WERI-Rb-1 (cell line): ENCODE measurements at regions not wholly inside any gene's neighbourhood (a gene's known extent, or its start where the extent isn't known, plus 50 kb on each side); places are given as distances from the start of the nearest gene placed in this dataset.

Source experiments
- DNase-seq: peaks from one replicate; pipeline ENCODE4 v3.0.0-alpha.2; 2020
- H3K27ac ChIP-seq: fragments of 250-450 bp; sonication (Bioruptor Pico); 2 replicates; pipeline ENCODE4 v1.5.1; 2020; ENCODE audit warnings: mild to moderate bottlenecking, moderate library complexity
- H3K27me3 ChIP-seq: fragments of 250-450 bp; sonication (Bioruptor Pico); 2 replicates; pipeline ENCODE4 v1.5.1; 2021; ENCODE audit warnings: mild to moderate bottlenecking, low read depth, moderate library complexity; ENCODE audit not compliant: insufficient read depth, severe bottlenecking
- H3K36me3 ChIP-seq: fragments of 250-450 bp; sonication (Bioruptor Pico); 2 replicates; pipeline ENCODE4 v1.5.1; 2020; ENCODE audit warnings: mild to moderate bottlenecking, moderate library complexity
- H3K4me3 ChIP-seq: 2 replicates; pipeline ENCODE4 v1.5.1; 2011; ENCODE audit warnings: low read depth, mild to moderate bottlenecking, control low read depth, low read length
- H3K9me3 ChIP-seq: fragments of 250-450 bp; sonication (Bioruptor Pico); 2 replicates; pipeline ENCODE4 v1.5.1; 2021; ENCODE audit warnings: mild to moderate bottlenecking, moderate library complexity; ENCODE audit not compliant: severe bottlenecking
- CTCF ChIP-seq: IDR thresholded peaks from 2 replicates; pipeline ENCODE4 v1.5.1; 2011; ENCODE audit warnings: low read depth, mild to moderate bottlenecking, control low read depth, inconsistent platforms, low read length

- no peak for DNase-seq
- no peak overlapping the region for H3K27ac ChIP-seq
- H3K27me3 ChIP-seq: no peaks in the 10 kb centered on the region
- no peaks in the 10 kb centered on the region for H3K36me3 ChIP-seq
- H3K4me3 ChIP-seq: no peak overlapping the region
- no peak for TF ChIP-seq CTCF
- no peaks in the 10 kb centered on the region for H3K9me3 ChIP-seq
Observed at GRCh38 chr22:46083383-46084350, 66.7 kb upstream of the PPARA start.

- Histone ChIP-seq H3K9me3 (no peaks in the 10 kb centered on the region), H3K27ac (no peak overlapping the region), H3K36me3 (no peaks in the 10 kb centered on the region), H3K4me3 (no peak overlapping the region), H3K27me3 (no peaks in the 10 kb centered on the region)
- no peak for DNase-seq
- TF ChIP-seq CTCF: no peak
Observed at GRCh38 chr22:46084376-46084775, 66.0 kb upstream of the PPARA start.

GRCh38 chr22:46084943-46085827, 65.1 kb upstream of the PPARA start:
- no peak overlapping the region for H3K27ac ChIP-seq

GRCh38 chr22:46085828-46086576, 64.3 kb upstream of the PPARA start:
- Histone ChIP-seq H3K36me3 (no peaks in the 10 kb centered on the region), H3K4me3 (no peak overlapping the region), H3K27me3 (no peaks in the 10 kb centered on the region), H3K9me3 (no peaks in the 10 kb centered on the region), H3K27ac (no peak overlapping the region)
- no peak for DNase-seq
- TF ChIP-seq CTCF: no peak

More at GRCh38 chr22:46084943-46085827, 65.1 kb upstream of the PPARA start:
- H3K4me3 ChIP-seq: no peak overlapping the region
- no peaks in the 10 kb centered on the region for H3K9me3 ChIP-seq
- DNase-seq: no peak
- no peak for TF ChIP-seq CTCF
- no peaks in the 10 kb centered on the region for H3K27me3 ChIP-seq
- no peaks in the 10 kb centered on the region for H3K36me3 ChIP-seq

GRCh38 chr22:46086577-46087335, 63.6 kb upstream of the PPARA start:
- H3K4me3 ChIP-seq: no peak overlapping the region
- no peaks in the 10 kb centered on the region for H3K9me3 ChIP-seq
- no peak for DNase-seq
- no peak for TF ChIP-seq CTCF
- H3K36me3 ChIP-seq: no peaks in the 10 kb centered on the region
- H3K27me3 ChIP-seq: no peaks in the 10 kb centered on the region
- H3K27ac ChIP-seq: no peak overlapping the region
